H1 (cell line): ENCODE measurements at regions not wholly inside any gene's neighbourhood (a gene's known extent, or its start where the extent isn't known, plus 50 kb on each side); places are given as distances from the start of the nearest gene placed in this dataset.

Experiments used
- ASH2L ChIP-seq: fragments of 200-600, 300-600 bp; sonication (generic); IDR thresholded peaks from one replicate; pipeline ENCODE4 v1.7.1; 2017; ENCODE audit warnings: low read length
- CTCF ChIP-seq, 3 experiments: IDR thresholded peaks; 1 replicate in 2 of 3; 2 replicates in 1 of 3; pipeline versions ENCODE4 v1.5.1 to v1.6.1; 2011; ENCODE audit warnings: low read length in 3 of 3, mild to moderate bottlenecking in 3 of 3, inconsistent platforms in 2 of 3, low read depth in 1 of 3, moderate library complexity in 1 of 3; ENCODE audit not compliant: insufficient read depth in 1 of 3; ENCODE audit errors: control extremely low read depth in 1 of 3
- EP300 ChIP-seq, 2 experiments: IDR thresholded peaks; 1 replicate in 1 of 2; 2 replicates in 1 of 2; pipeline ENCODE4 v1.6.1; 2011 to 2012; ENCODE audit warnings: low read depth in 2 of 2, low read length in 2 of 2, mild to moderate bottlenecking in 2 of 2, borderline replicate concordance in 1 of 2, inconsistent platforms in 1 of 2, moderate library complexity in 1 of 2
- EZH2 ChIP-seq: fragments of 200-600 bp; sonication (generic); IDR thresholded peaks from 2 replicates; pipeline ENCODE4 v1.7.1; 2012; ENCODE audit warnings: low read depth, mild to moderate bottlenecking, moderate library complexity, low read length, inconsistent platforms; ENCODE audit not compliant: severe bottlenecking
- MAX ChIP-seq: IDR thresholded peaks from 2 replicates; pipeline ENCODE4 v1.6.1; 2012; ENCODE audit warnings: inconsistent platforms
- PHF8 ChIP-seq: fragments of 200-600 bp; sonication (generic); conservative IDR thresholded peaks from 2 replicates; pipeline ENCODE4 v1.7.1; 2012; ENCODE audit warnings: low read depth, mild to moderate bottlenecking, inconsistent platforms, low read length, moderate library complexity
- POLR2A ChIP-seq, 2 experiments: IDR thresholded peaks; 1 replicate in 1 of 2; 2 replicates in 1 of 2; pipeline ENCODE4 v1.6.1; 2011; ENCODE audit warnings: low read depth in 2 of 2, low read length in 2 of 2, mild to moderate bottlenecking in 2 of 2; ENCODE audit errors: control extremely low read depth in 1 of 2
- POLR2AphosphoS5 ChIP-seq: IDR thresholded peaks from 2 replicates; pipeline ENCODE4 v1.6.1; 2011; ENCODE audit warnings: low read depth, low read length
- SUZ12 ChIP-seq: fragments of 200-600 bp; sonication (generic); IDR thresholded peaks from 2 replicates; pipeline ENCODE4 v1.6.1; 2012; ENCODE audit warnings: mild to moderate bottlenecking, inconsistent platforms, low read length, moderate library complexity, mixed read lengths
- TEAD4 ChIP-seq: IDR thresholded peaks from 2 replicates; pipeline ENCODE4 v1.6.1; 2012; ENCODE audit warnings: low read depth, low read length, inconsistent platforms, mixed read lengths
- TF ChIP-seq, protein P1 (sequence below): IDR thresholded peaks from 2 replicates; pipeline ENCODE4 v1.6.1; 2011; ENCODE audit warnings: low read depth, mild to moderate bottlenecking, low read length; ENCODE audit not compliant: insufficient read depth

DNA sequence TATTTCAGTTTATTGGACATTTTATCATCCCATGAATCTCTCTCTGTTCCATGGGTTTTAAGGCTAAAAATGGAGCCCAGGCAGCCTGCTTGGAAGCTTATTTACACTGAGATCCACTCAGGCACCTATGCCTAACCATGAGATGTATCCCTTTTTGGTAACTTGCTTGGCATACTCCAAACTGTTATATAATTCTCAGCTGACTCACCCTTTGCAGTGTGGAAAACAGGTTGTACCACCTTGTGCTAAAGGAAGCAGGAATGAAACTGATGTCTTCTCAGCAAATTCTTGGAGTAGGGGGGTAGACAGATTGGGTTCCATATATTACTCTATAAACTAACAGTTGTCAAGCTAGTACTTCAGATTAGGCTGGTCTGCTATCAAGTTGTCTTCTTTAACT, 483.6 kb downstream of the KLF5 start:
- no peak for TF ChIP-seq SUZ12
- TF ChIP-seq EZH2: no peak
- TF ChIP-seq, protein P1, sequence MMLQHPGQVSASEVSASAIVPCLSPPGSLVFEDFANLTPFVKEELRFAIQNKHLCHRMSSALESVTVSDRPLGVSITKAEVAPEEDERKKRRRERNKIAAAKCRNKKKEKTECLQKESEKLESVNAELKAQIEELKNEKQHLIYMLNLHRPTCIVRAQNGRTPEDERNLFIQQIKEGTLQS: no peak
- TF ChIP-seq CTCF (IDR thresholded peaks at IDR 0.05; ENCODE audit: control extremely low read depth in 1 of 3, insufficient read depth in 1 of 3, low read depth in 1 of 3, low read length in 3 of 3): no peak
- TF ChIP-seq POLR2AphosphoS5: no peak
- TF ChIP-seq ASH2L: no peak
- TF ChIP-seq MAX: no peak
- TF ChIP-seq POLR2A (IDR thresholded peaks at IDR 0.05; ENCODE audit: control extremely low read depth in 1 of 2, low read depth in 2 of 2, low read length in 2 of 2): no peak
- TF ChIP-seq EP300 (IDR thresholded peaks at IDR 0.05; ENCODE audit: borderline replicate concordance in 1 of 2, low read depth in 2 of 2, low read length in 2 of 2): no peak
- no peak for TF ChIP-seq TEAD4
- no peak for TF ChIP-seq PHF8
